ENCODE measurements at regions not wholly inside any gene's neighbourhood (a gene's known extent, or its start where the extent isn't known, plus 50 kb on each side); places are given as distances from the start of the nearest gene placed in this dataset.

GRCh38 chr2:128799284-128799552, 480.6 kb upstream of the HS6ST1 start:
- WGBS, 2 donors = 63 to 83% methylated on average over 1 of the region's 1 CpG
- Histone ChIP-seq H3K4me1 (no peaks in the 10 kb centered on the region), H3K4me3 (no peak overlapping the region), H3K27ac (no peak overlapping the region), H3K36me3 (no peaks in the 10 kb centered on the region), H3K9me3 (no peaks in the 10 kb centered on the region), H3K27me3 (no peaks in the 10 kb centered on the region)
- no peak for TF ChIP-seq POLR2A (IDR thresholded peaks at IDR 0.05)
- TF ChIP-seq EP300 (IDR thresholded peaks at IDR 0.05) = no peak
- no peak for TF ChIP-seq CTCF (IDR thresholded peaks at IDR 0.05)
- DNase-seq (ENCODE audit: low spot score in 2 of 2) = no peak

GRCh38 chr2:128799730-128800129, 481.1 kb upstream of the HS6ST1 start:
- Histone ChIP-seq H3K36me3 (no peaks in the 10 kb centered on the region), H3K4me3 (no peak overlapping the region), H3K27me3 (no peaks in the 10 kb centered on the region), H3K9me3 (no peaks in the 10 kb centered on the region), H3K27ac (no peak overlapping the region), H3K4me1 (no peaks in the 10 kb centered on the region)
- no peak for TF ChIP-seq CTCF (IDR thresholded peaks at IDR 0.05)
- DNase-seq (ENCODE audit: low spot score in 2 of 2) = no peak
- WGBS, 2 donors = 85 to 88% methylated on average over 2 of the region's 2 CpGs

GRCh38 chr2:128801576-128801975, 482.9 kb upstream of the HS6ST1 start:
- 45 to 47% methylated on average over 1 of the region's 1 CpG for WGBS, 2 donors
- no peaks in the 10 kb centered on the region for H3K9me3 ChIP-seq
- H3K4me3 ChIP-seq = no peak overlapping the region
- H3K36me3 ChIP-seq = no peaks in the 10 kb centered on the region
- no peaks in the 10 kb centered on the region for H3K4me1 ChIP-seq
- TF ChIP-seq CTCF (IDR thresholded peaks at IDR 0.05) = no peak
- no peak for TF ChIP-seq EP300 (IDR thresholded peaks at IDR 0.05)
- TF ChIP-seq POLR2A (IDR thresholded peaks at IDR 0.05) = no peak
- DNase-seq (ENCODE audit: low spot score in 2 of 2) = no peak
- H3K27me3 ChIP-seq = no peaks in the 10 kb centered on the region
- H3K27ac ChIP-seq = no peak overlapping the region

- H3K27ac ChIP-seq = no peak overlapping the region
- H3K9me3 ChIP-seq = no peaks in the 10 kb centered on the region
- TF ChIP-seq CTCF (IDR thresholded peaks at IDR 0.05) = no peak
- TF ChIP-seq POLR2A (IDR thresholded peaks at IDR 0.05) = no peak
- TF ChIP-seq EP300 (IDR thresholded peaks at IDR 0.05) = no peak
- no peaks in the 10 kb centered on the region for H3K4me1 ChIP-seq
- H3K27me3 ChIP-seq = no peaks in the 10 kb centered on the region
- DNase-seq (ENCODE audit: low spot score in 2 of 2) = no peak
- WGBS, 2 donors = 95 to 100% methylated on average over 2 of the region's 2 CpGs
- no peaks in the 10 kb centered on the region for H3K36me3 ChIP-seq
- no peak overlapping the region for H3K4me3 ChIP-seq
Observed at GRCh38 chr2:128803222-128803621, 484.6 kb upstream of the HS6ST1 start.

GRCh38 chr2:128805237-128805636, 486.6 kb upstream of the HS6ST1 start:
- no peak overlapping the region for H3K4me3 ChIP-seq
- no peak overlapping the region for H3K27ac ChIP-seq
- H3K36me3 ChIP-seq = no peaks in the 10 kb centered on the region
- no peak for DNase-seq (ENCODE audit: low spot score in 2 of 2)
- no peaks in the 10 kb centered on the region for H3K27me3 ChIP-seq
- WGBS, 2 donors = 48 to 73% methylated on average over 2 of the region's 2 CpGs
- no peaks in the 10 kb centered on the region for H3K4me1 ChIP-seq
- TF ChIP-seq CTCF (IDR thresholded peaks at IDR 0.05) (no peak), POLR2A (IDR thresholded peaks at IDR 0.05) (no peak), EP300 (IDR thresholded peaks at IDR 0.05) (no peak)
- peaks cover 0 to 9% (median 0%) of the 10 kb centered on the region in 4 donors for H3K9me3 ChIP-seq
